Nephron (organoid): ENCODE measurements at regions not wholly inside any gene's neighbourhood (a gene's known extent, or its start where the extent isn't known, plus 50 kb on each side); places are given as distances from the start of the nearest gene placed in this dataset.

Experiments used
- H3K27ac Mint-ChIP-seq, 3 experiments: 2 replicates each; pipeline ENCODE4 v1.8.0; 2020; ENCODE audit warnings: mixed read lengths in 3 of 3, mild to moderate bottlenecking in 2 of 3, moderate library complexity in 1 of 3
- H3K27me3 Mint-ChIP-seq: 2 replicates; pipeline ENCODE4 v1.8.0; 2021; ENCODE audit warnings: low read depth, mild to moderate bottlenecking, moderate library complexity, mixed read lengths
- H3K36me3 Mint-ChIP-seq: 2 replicates; pipeline ENCODE4 v1.8.0; 2020; ENCODE audit warnings: low read depth, mixed read lengths
- H3K4me1 Mint-ChIP-seq: 2 replicates; pipeline ENCODE4 v1.8.0; 2020; ENCODE audit warnings: mixed read lengths
- H3K4me3 Mint-ChIP-seq, 3 experiments: 2 replicates each; pipeline ENCODE4 v1.8.0; 2020; ENCODE audit warnings: mild to moderate bottlenecking in 3 of 3, mixed read lengths in 3 of 3, moderate library complexity in 2 of 3
- H3K9me3 Mint-ChIP-seq: 2 replicates; pipeline ENCODE4 v1.8.0; 2020; ENCODE audit warnings: mixed read lengths
- CTCF ChIP-seq, 3 experiments: fragments of 200-600 bp; sonication (generic); IDR thresholded peaks; one replicate each; pipeline ENCODE4 v1.5.0; 2021; ENCODE audit warnings: antibody characterized with exemption in 3 of 3; ENCODE audit not compliant: unreplicated experiment in 3 of 3

- peaks cover 8% of the 10 kb centered on the region for H3K36me3 Mint-ChIP-seq
- H3K27me3 Mint-ChIP-seq, result peaks cover 3% of the 10 kb centered on the region
- H3K4me1 Mint-ChIP-seq, result no peaks in the 10 kb centered on the region
- H3K27ac Mint-ChIP-seq, result peak overlapping the region in 2 of 3 experiments; percentile 44 to 79
- H3K4me3 Mint-ChIP-seq, result no peak overlapping the region
- TF ChIP-seq CTCF (IDR thresholded peaks at IDR 0.05; ENCODE audit: unreplicated experiment in 3 of 3), result no peak
- peaks cover 19% of the 10 kb centered on the region for H3K9me3 Mint-ChIP-seq
Measured at GRCh38 chr9:88794100-88794499, 197.2 kb upstream of the S1PR3 start.

- Mint-ChIP-seq H3K9me3 (peaks cover 19% of the 10 kb centered on the region), H3K27ac (no peak overlapping the region), H3K4me1 (peaks cover 5% of the 10 kb centered on the region), H3K36me3 (peaks cover 8% of the 10 kb centered on the region), H3K27me3 (peaks cover 3% of the 10 kb centered on the region), H3K4me3 (no peak overlapping the region)
- no peak for TF ChIP-seq CTCF (IDR thresholded peaks at IDR 0.05; ENCODE audit: unreplicated experiment in 3 of 3)
Measured at GRCh38 chr9:88796947-88797346, 194.3 kb upstream of the S1PR3 start.

- TF ChIP-seq CTCF (IDR thresholded peaks at IDR 0.05; ENCODE audit: unreplicated experiment in 3 of 3), result no peak
- H3K4me1 Mint-ChIP-seq, result peaks cover 10% of the 10 kb centered on the region
- no peak overlapping the region for H3K27ac Mint-ChIP-seq
- peaks cover 3% of the 10 kb centered on the region for H3K27me3 Mint-ChIP-seq
- H3K36me3 Mint-ChIP-seq, result peaks cover 8% of the 10 kb centered on the region
- H3K9me3 Mint-ChIP-seq, result peaks cover 19% of the 10 kb centered on the region
- H3K4me3 Mint-ChIP-seq, result no peak overlapping the region
Measured at GRCh38 chr9:88798476-88798875, 192.8 kb upstream of the S1PR3 start.

GRCh38 chr9:88799541-88800328 is 191.5 kb upstream of the S1PR3 start:
- H3K27ac Mint-ChIP-seq, result peak overlapping the region in 1 of 3 experiments; percentile 26
- H3K4me3 Mint-ChIP-seq, result no peak overlapping the region
- peaks cover 22% of the 10 kb centered on the region for H3K9me3 Mint-ChIP-seq
- H3K27me3 Mint-ChIP-seq, result peaks cover 3% of the 10 kb centered on the region
- peaks cover 8% of the 10 kb centered on the region for H3K36me3 Mint-ChIP-seq
- peaks cover 22% of the 10 kb centered on the region for H3K4me1 Mint-ChIP-seq
- no peak for TF ChIP-seq CTCF (IDR thresholded peaks at IDR 0.05; ENCODE audit: unreplicated experiment in 3 of 3)

- Mint-ChIP-seq H3K27ac (peak overlapping the region in 1 of 3 experiments; percentile 26), H3K9me3 (peaks cover 20% of the 10 kb centered on the region), H3K4me1 (peaks cover 22% of the 10 kb centered on the region), H3K36me3 (peaks cover 8% of the 10 kb centered on the region), H3K27me3 (peaks cover 3% of the 10 kb centered on the region), H3K4me3 (no peak overlapping the region)
- no peak for TF ChIP-seq CTCF (IDR thresholded peaks at IDR 0.05; ENCODE audit: unreplicated experiment in 3 of 3)
Measured at GRCh38 chr9:88800329-88800682, 191.0 kb upstream of the S1PR3 start.

GRCh38 chr9:88801214-88801796 is 190.0 kb upstream of the S1PR3 start:
- H3K4me1 Mint-ChIP-seq, result peaks cover 22% of the 10 kb centered on the region
- no peak overlapping the region for H3K4me3 Mint-ChIP-seq
- peaks cover 3% of the 10 kb centered on the region for H3K27me3 Mint-ChIP-seq
- H3K27ac Mint-ChIP-seq, result no peak overlapping the region
- H3K36me3 Mint-ChIP-seq, result peaks cover 4% of the 10 kb centered on the region
- TF ChIP-seq CTCF (IDR thresholded peaks at IDR 0.05; ENCODE audit: unreplicated experiment in 3 of 3), result no peak
- peaks cover 13% of the 10 kb centered on the region for H3K9me3 Mint-ChIP-seq
